SK-N-MC (cell line): ENCODE measurements at regions not wholly inside any gene's neighbourhood (a gene's known extent, or its start where the extent isn't known, plus 50 kb on each side); places are given as distances from the start of the nearest gene placed in this dataset.

Experiments used
- EZH2 ChIP-seq: fragments of 200-600 bp; sonication (generic); IDR thresholded peaks from one replicate; pipeline ENCODE4 v1.6.1; 2017; ENCODE audit warnings: antibody characterized with exemption
- FOXP2 ChIP-seq: optimal IDR thresholded peaks from 2 replicates; pipeline ENCODE3; 2011; ENCODE audit warnings: mild to moderate bottlenecking, moderate library complexity; ENCODE audit not compliant: insufficient read depth; ENCODE audit errors: extremely low read length, control extremely low read depth
- POLR2AphosphoS5 ChIP-seq: IDR thresholded peaks from 2 replicates; pipeline ENCODE4 v1.6.1; 2012; ENCODE audit warnings: mild to moderate bottlenecking, low read depth, low read length, borderline replicate concordance

GRCh38 chr2:146457221-146457620 is 1387.6 kb upstream of the ACVR2A start:
- TF ChIP-seq EZH2 (no peak), POLR2AphosphoS5 (no peak), FOXP2 (no peak)
